Astrocyte of the cerebellum (primary cell): ENCODE measurements at regions not wholly inside any gene's neighbourhood (a gene's known extent, or its start where the extent isn't known, plus 50 kb on each side); places are given as distances from the start of the nearest gene placed in this dataset.
A peak's percentile ranks its signal among the peaks of the same experiment; 100 is the strongest.

Source experiments
- DNase-seq: peaks from one replicate; pipeline ENCODE4 v3.0.0-alpha.2; 2011; ENCODE audit warnings: low read depth
- H3K4me3 ChIP-seq: 2 replicates; pipeline ENCODE4 v1.5.1; 2011; ENCODE audit warnings: mild to moderate bottlenecking, low read depth, low read length, moderate library complexity
- in situ Hi-C: cut with HindIII; loops from 2 replicates; pipeline ENCODE4 v1.10.0; 2017; ENCODE audit warnings: low sequenced_read_pairs
- TF ChIP-seq, protein P1 (sequence below): IDR thresholded peaks from 2 replicates; pipeline ENCODE4 v1.5.1; 2012; ENCODE audit warnings: low read length, low read depth, moderate library complexity, mild to moderate bottlenecking; ENCODE audit errors: missing control alignments

GRCh38 chr9:81508476-81508875 lies 180.9 kb downstream of the TLE1 start:
- H3K4me3 ChIP-seq = no peak overlapping the region
- in situ Hi-C loops = no loop called here
- no peak for DNase-seq
- TF ChIP-seq, protein P1, sequence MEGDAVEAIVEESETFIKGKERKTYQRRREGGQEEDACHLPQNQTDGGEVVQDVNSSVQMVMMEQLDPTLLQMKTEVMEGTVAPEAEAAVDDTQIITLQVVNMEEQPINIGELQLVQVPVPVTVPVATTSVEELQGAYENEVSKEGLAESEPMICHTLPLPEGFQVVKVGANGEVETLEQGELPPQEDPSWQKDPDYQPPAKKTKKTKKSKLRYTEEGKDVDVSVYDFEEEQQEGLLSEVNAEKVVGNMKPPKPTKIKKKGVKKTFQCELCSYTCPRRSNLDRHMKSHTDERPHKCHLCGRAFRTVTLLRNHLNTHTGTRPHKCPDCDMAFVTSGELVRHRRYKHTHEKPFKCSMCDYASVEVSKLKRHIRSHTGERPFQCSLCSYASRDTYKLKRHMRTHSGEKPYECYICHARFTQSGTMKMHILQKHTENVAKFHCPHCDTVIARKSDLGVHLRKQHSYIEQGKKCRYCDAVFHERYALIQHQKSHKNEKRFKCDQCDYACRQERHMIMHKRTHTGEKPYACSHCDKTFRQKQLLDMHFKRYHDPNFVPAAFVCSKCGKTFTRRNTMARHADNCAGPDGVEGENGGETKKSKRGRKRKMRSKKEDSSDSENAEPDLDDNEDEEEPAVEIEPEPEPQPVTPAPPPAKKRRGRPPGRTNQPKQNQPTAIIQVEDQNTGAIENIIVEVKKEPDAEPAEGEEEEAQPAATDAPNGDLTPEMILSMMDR = no peak

DNA sequence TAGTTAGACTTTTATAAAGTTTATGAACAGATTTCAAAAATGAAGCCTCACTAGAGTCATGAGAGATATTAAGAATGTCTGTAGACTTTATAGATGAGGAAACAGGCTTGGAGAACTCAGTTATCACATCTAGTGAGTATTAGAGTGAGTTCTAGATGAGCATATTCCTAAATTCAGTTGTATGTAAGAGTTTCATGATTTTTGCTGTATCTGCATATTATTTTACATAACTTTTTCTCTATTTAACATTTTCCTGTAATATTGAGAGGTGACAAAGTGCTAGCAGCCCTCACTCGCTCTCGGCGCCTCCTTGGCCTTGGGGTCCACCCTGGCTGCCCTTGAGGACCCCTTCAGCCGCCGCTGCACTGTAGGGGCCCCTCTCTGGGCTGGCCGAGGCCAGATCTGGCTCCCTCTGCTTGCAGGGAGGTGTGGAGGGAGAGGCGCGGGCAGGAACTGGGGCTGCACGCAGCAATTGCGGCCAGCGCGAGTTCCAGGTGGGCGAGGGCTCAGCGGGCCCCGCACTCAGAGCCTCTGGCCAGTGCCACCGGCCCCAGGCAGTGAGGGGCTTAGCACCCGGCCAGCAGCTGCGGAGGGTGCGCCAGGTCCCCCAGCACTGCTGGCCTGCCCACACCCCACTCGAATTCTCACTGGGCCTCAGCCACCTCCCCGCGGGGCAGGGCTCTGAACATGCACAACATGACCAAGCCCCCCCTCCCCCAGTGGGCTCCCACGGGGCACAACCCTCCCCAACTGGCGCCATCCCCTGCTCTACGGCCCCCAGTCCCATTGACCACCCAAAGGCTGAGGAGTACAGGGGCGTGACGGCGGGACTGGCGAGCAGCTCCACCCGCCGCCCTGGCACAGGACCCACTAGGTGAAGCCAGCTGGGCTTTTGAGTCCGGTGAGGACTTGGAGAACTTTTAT lies 182.1 kb downstream of the TLE1 start:
- in situ Hi-C loops = no loop called here
- DNase-seq = no peak
- no peak overlapping the region for H3K4me3 ChIP-seq
- TF ChIP-seq, protein P1 = no peak

DNA sequence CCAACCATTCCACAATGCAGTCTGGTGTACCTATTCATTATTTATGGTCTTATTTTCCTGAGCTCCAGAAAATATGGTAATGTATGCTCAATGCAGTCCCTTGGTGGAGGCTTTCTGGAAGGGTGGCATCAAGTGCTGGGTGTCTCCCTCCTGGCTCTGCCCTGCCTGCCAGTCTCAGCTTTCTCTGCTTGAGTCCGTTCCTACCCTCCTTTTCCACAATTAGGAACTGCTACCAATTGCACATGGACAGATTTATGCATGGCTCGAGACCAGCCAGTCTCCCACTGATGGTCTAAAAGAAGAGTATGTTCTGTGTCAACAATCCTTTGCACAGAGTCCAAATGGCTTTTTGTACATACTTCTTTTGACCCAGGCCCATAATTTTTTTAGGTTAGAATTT lies 189.8 kb downstream of the TLE1 start:
- DNase-seq = no peak
- in situ Hi-C loops = no loop called here
- TF ChIP-seq, protein P1 = no peak
- no peak overlapping the region for H3K4me3 ChIP-seq

DNA sequence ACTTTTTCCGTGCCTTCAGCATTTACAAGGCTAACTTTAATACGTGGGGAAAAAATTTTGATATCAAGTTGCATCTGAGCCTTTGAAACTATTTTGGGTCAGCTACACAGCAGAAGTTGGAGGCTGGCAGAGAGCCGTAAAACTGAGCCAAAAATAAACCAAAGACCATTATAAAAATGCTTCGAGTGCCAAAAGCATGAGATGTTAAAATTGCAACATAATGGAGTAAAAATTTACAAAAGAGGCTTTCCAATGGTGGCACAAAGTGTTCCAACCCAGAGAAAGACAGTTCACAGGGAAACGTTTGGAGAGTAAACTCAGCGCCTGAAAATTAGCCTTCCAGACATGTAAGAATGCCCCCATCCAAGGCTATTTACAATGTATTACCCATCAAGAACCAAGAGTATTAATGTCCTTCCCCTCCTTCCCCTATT lies 190.3 kb downstream of the TLE1 start:
- TF ChIP-seq, protein P1 = no peak
- DNase-seq = peak; percentile 87
- in situ Hi-C loops = no loop called here
- no peak overlapping the region for H3K4me3 ChIP-seq

GRCh38 chr9:81498576-81498975 lies 190.8 kb downstream of the TLE1 start:
- TF ChIP-seq, protein P1 = no peak
- in situ Hi-C loops = no loop called here
- DNase-seq = no peak

DNA sequence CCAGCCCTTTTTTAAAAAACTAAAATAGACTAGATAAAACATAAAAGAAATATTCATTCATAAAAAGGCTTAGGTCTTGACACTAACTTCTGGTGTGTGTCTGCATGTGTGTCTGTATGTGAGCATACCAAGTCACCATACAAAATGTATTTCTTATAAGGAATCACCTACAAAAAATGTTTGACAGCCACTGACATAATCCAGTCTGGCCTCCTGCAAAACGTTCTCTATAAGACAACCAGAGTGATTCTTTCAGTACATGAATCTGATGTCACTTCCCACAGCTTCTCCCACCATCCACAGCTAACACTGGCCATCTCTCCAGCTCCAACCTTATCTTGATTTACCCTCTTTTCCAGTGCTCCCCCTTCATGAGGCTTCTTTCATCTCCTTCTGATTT lies 192.3 kb downstream of the TLE1 start:
- DNase-seq = no peak
- in situ Hi-C loops = no loop called here
- no peak overlapping the region for H3K4me3 ChIP-seq
- TF ChIP-seq, protein P1 = no peak

More at GRCh38 chr9:81498576-81498975, 190.8 kb downstream of the TLE1 start:
- no peak overlapping the region for H3K4me3 ChIP-seq
